ENCODE measurements at regions not wholly inside any gene's neighbourhood (a gene's known extent, or its start where the extent isn't known, plus 50 kb on each side); places are given as distances from the start of the nearest gene placed in this dataset.

GRCh38 chr1:195951313-195951712 is 656.9 kb downstream of the KCNT2 start:
- Mint-ChIP-seq H3K36me3 (no peaks in the 10 kb centered on the region), H3K27me3 (no peaks in the 10 kb centered on the region), H3K4me1 (no peaks in the 10 kb centered on the region), H3K9me3 (no peaks in the 10 kb centered on the region), H3K27ac (no peak overlapping the region), H3K4me3 (no peak overlapping the region)

GRCh38 chr1:195948123-195948895 is 659.9 kb downstream of the KCNT2 start:
- Mint-ChIP-seq H3K4me1 (no peaks in the 10 kb centered on the region), H3K27me3 (no peaks in the 10 kb centered on the region), H3K36me3 (no peaks in the 10 kb centered on the region), H3K9me3 (no peaks in the 10 kb centered on the region), H3K4me3 (no peak overlapping the region), H3K27ac (no peak overlapping the region)

GRCh38 chr1:195946500-195946899 is 661.7 kb downstream of the KCNT2 start:
- H3K4me1 Mint-ChIP-seq: no peaks in the 10 kb centered on the region
- no peaks in the 10 kb centered on the region for H3K27me3 Mint-ChIP-seq
- H3K36me3 Mint-ChIP-seq: no peaks in the 10 kb centered on the region
- peaks cover 0 to 4% (median 0%) of the 10 kb centered on the region in 3 donors for H3K9me3 Mint-ChIP-seq
- no peak overlapping the region for H3K27ac Mint-ChIP-seq
- no peak overlapping the region for H3K4me3 Mint-ChIP-seq

- H3K36me3 Mint-ChIP-seq: no peaks in the 10 kb centered on the region
- H3K4me1 Mint-ChIP-seq: no peaks in the 10 kb centered on the region
- no peak overlapping the region for H3K4me3 Mint-ChIP-seq
- H3K9me3 Mint-ChIP-seq: peaks cover 0 to 4% (median 2%) of the 10 kb centered on the region in 3 donors
- no peaks in the 10 kb centered on the region for H3K27me3 Mint-ChIP-seq
- H3K27ac Mint-ChIP-seq: no peak overlapping the region
Observed at GRCh38 chr1:195941795-195942194, 666.4 kb downstream of the KCNT2 start.

- Mint-ChIP-seq H3K4me3 (no peak overlapping the region), H3K9me3 (peaks cover 0 to 4% (median 2%) of the 10 kb centered on the region in 3 donors), H3K36me3 (no peaks in the 10 kb centered on the region), H3K27ac (no peak overlapping the region), H3K4me1 (no peaks in the 10 kb centered on the region), H3K27me3 (no peaks in the 10 kb centered on the region)
Observed at GRCh38 chr1:195941314-195941713, 666.9 kb downstream of the KCNT2 start.

- Mint-ChIP-seq H3K27me3 (no peaks in the 10 kb centered on the region), H3K36me3 (no peaks in the 10 kb centered on the region), H3K9me3 (peaks cover 0 to 4% (median 2%) of the 10 kb centered on the region in 3 donors), H3K4me3 (no peak overlapping the region), H3K27ac (no peak overlapping the region), H3K4me1 (no peaks in the 10 kb centered on the region)
Observed at GRCh38 chr1:195939844-195940243, 668.4 kb downstream of the KCNT2 start.

- H3K27me3 Mint-ChIP-seq: no peaks in the 10 kb centered on the region
- H3K36me3 Mint-ChIP-seq: no peaks in the 10 kb centered on the region
- H3K27ac Mint-ChIP-seq: no peak overlapping the region
- H3K9me3 Mint-ChIP-seq: peaks cover 0 to 2% (median 1%) of the 10 kb centered on the region in 3 donors
- H3K4me1 Mint-ChIP-seq: no peaks in the 10 kb centered on the region
- no peak overlapping the region for H3K4me3 Mint-ChIP-seq
Observed at GRCh38 chr1:195934817-195935553, 673.3 kb downstream of the KCNT2 start.

GRCh38 chr1:195933835-195934234 is 674.4 kb downstream of the KCNT2 start:
- Mint-ChIP-seq H3K4me1 (no peaks in the 10 kb centered on the region), H3K4me3 (no peak overlapping the region), H3K36me3 (no peaks in the 10 kb centered on the region), H3K9me3 (peaks cover 0 to 2% (median 1%) of the 10 kb centered on the region in 3 donors), H3K27me3 (no peaks in the 10 kb centered on the region), H3K27ac (no peak overlapping the region)

GRCh38 chr1:195915826-195916225 is 692.4 kb downstream of the KCNT2 start:
- Mint-ChIP-seq H3K4me3 (no peak overlapping the region), H3K36me3 (peaks cover 1% of the 10 kb centered on the region), H3K9me3 (no peaks in the 10 kb centered on the region), H3K27me3 (no peaks in the 10 kb centered on the region), H3K27ac (no peak overlapping the region), H3K4me1 (no peaks in the 10 kb centered on the region)

GRCh38 chr1:195909061-195909460 is 699.2 kb downstream of the KCNT2 start:
- H3K27me3 Mint-ChIP-seq: no peaks in the 10 kb centered on the region
- no peaks in the 10 kb centered on the region for H3K36me3 Mint-ChIP-seq
- H3K4me1 Mint-ChIP-seq: no peaks in the 10 kb centered on the region
- H3K4me3 Mint-ChIP-seq: no peak overlapping the region
- H3K9me3 Mint-ChIP-seq: no peaks in the 10 kb centered on the region
- no peak overlapping the region for H3K27ac Mint-ChIP-seq

GRCh38 chr1:195908121-195908520 is 700.1 kb downstream of the KCNT2 start:
- H3K4me3 Mint-ChIP-seq: no peak overlapping the region
- H3K36me3 Mint-ChIP-seq: no peaks in the 10 kb centered on the region
- H3K4me1 Mint-ChIP-seq: no peaks in the 10 kb centered on the region
- no peak overlapping the region for H3K27ac Mint-ChIP-seq
- no peaks in the 10 kb centered on the region for H3K9me3 Mint-ChIP-seq
- H3K27me3 Mint-ChIP-seq: no peaks in the 10 kb centered on the region

GRCh38 chr1:195903203-195903602 is 705.0 kb downstream of the KCNT2 start:
- no peak overlapping the region for H3K27ac Mint-ChIP-seq
- H3K36me3 Mint-ChIP-seq: no peaks in the 10 kb centered on the region
- H3K27me3 Mint-ChIP-seq: no peaks in the 10 kb centered on the region
- no peaks in the 10 kb centered on the region for H3K4me1 Mint-ChIP-seq
- peaks cover 0 to 3% (median 0%) of the 10 kb centered on the region in 3 donors for H3K9me3 Mint-ChIP-seq
- no peak overlapping the region for H3K4me3 Mint-ChIP-seq

- Mint-ChIP-seq H3K27ac (no peak overlapping the region), H3K27me3 (no peaks in the 10 kb centered on the region), H3K4me3 (no peak overlapping the region), H3K36me3 (no peaks in the 10 kb centered on the region), H3K4me1 (no peaks in the 10 kb centered on the region), H3K9me3 (peaks cover 0 to 4% (median 0%) of the 10 kb centered on the region in 3 donors)
Observed at GRCh38 chr1:195902779-195903178, 705.5 kb downstream of the KCNT2 start.

GRCh38 chr1:195899762-195900352 is 708.4 kb downstream of the KCNT2 start:
- Mint-ChIP-seq H3K4me3 (no peak overlapping the region), H3K27ac (no peak overlapping the region), H3K9me3 (peaks cover 0 to 7% (median 0%) of the 10 kb centered on the region in 3 donors), H3K4me1 (no peaks in the 10 kb centered on the region), H3K36me3 (no peaks in the 10 kb centered on the region), H3K27me3 (no peaks in the 10 kb centered on the region)

- Mint-ChIP-seq H3K36me3 (no peaks in the 10 kb centered on the region), H3K9me3 (peaks cover 0 to 7% (median 0%) of the 10 kb centered on the region in 3 donors), H3K27me3 (no peaks in the 10 kb centered on the region), H3K27ac (no peak overlapping the region), H3K4me3 (no peak overlapping the region), H3K4me1 (no peaks in the 10 kb centered on the region)
Observed at GRCh38 chr1:195898924-195899323, 709.3 kb downstream of the KCNT2 start.
